GM12892 (cell line): ENCODE measurements at regions not wholly inside any gene's neighbourhood (a gene's known extent, or its start where the extent isn't known, plus 50 kb on each side); places are given as distances from the start of the nearest gene placed in this dataset.

Source experiments
- DNase-seq: peaks from one replicate; pipeline ENCODE4 v3.0.0; 2011; ENCODE audit not compliant: insufficient read length
- FAIRE-seq: peaks from 2 replicates; lab custom pipeline; 2011; peaks lifted over from hg19 to GRCh38; lab: Jason Lieb, UNC
- POLR2A ChIP-seq: IDR thresholded peaks from 2 replicates; pipeline ENCODE4 v1.6.1; 2011; ENCODE audit warnings: low read depth, low read length, control low read depth
- POLR2AphosphoS5 ChIP-seq: IDR thresholded peaks from 2 replicates; pipeline ENCODE4 v1.6.1; 2011; ENCODE audit warnings: low read depth, low read length, control low read depth
- TAF1 ChIP-seq: IDR thresholded peaks from 2 replicates; pipeline ENCODE4 v1.6.1; 2011; ENCODE audit warnings: low read depth, mild to moderate bottlenecking, control low read depth, low read length, borderline replicate concordance

DNA sequence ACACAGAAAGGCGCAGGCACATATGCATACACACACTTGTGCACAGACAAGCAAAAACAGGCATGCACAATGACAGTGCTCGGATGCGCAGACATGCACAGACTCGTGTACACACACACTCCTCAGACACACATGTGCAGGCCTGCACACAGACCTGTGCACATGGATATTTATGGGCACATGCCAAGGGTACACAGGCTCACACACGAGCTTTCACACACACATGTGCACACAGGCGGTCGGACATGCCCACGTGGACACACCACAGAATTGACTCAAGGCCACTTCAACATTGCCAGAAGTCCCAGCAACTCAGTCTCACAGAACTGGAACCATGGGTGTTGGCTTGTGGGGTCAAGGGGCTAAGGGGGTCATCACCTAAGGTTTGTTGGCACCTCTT lies 206.8 kb downstream of the URI1 start:
- FAIRE-seq, result no peak
- TF ChIP-seq POLR2A, result no peak
- TF ChIP-seq TAF1, result no peak
- TF ChIP-seq POLR2AphosphoS5, result no peak
- DNase-seq, result no peak

DNA sequence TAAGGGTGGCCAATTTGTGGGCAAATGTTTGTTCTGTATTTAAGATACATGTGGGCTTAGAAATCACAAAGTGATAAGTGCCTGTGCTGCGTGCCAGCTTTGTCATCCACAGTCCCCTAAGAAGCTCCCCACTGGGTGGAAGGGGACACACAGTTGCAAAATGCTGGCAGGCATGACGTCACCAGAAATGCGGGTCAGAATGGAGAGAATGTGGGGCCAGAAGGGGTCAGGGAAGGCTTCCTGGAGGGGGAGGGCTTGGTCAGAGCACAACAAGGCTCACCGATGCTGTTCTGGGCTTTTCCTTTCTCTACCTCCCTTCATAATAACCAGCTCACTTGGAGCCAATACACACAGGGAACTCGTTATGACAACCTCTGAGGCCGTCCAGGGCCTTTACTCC lies 207.3 kb downstream of the URI1 start:
- DNase-seq, result no peak
- FAIRE-seq, result no peak
- TF ChIP-seq POLR2AphosphoS5 (no peak), TAF1 (no peak), POLR2A (no peak)

DNA sequence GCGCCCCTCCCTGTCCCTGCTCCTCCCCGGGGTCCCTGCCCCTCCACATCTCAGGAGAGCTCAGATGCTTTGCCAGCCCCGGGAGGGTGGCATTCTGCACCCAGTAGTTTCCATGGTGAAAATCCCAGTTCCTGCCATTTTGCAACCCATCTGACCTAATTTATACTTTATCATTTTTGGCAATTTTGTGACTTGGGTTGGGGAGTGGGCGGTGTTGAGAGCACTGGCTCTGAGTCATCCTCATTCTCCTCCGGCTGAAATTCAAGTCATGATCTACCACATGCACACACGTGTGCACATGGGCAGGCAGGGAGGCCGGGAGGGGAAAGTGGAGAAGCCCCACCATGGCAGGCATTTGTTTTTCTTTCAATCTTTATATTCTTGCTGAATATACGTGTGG lies 208.6 kb downstream of the URI1 start:
- DNase-seq (no peak), FAIRE-seq (no peak)
- TF ChIP-seq POLR2A (no peak), TAF1 (no peak), POLR2AphosphoS5 (no peak)

DNA sequence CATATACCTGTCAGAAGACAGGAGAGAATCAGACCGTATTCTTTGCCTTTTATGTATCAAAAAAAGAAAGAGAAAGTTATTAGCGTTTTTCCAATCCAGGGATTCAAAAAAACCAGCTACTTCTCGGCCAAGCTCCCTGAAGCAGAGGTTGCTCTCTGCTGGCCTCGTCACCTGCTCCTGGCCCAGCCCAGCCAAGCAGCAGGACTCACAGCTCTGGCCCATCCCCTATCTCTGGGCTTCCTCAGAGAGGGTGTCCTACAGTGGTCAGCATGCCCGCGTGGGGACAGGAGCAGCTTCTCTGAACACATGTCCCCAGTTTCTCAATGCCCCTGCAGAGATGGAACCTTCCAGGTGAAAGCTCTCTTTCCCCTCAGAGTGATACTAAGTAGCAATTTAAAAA lies 209.0 kb downstream of the URI1 start:
- FAIRE-seq (no peak), DNase-seq (no peak)
- TF ChIP-seq POLR2A, result no peak
- no peak for TF ChIP-seq POLR2AphosphoS5
- no peak for TF ChIP-seq TAF1

DNA sequence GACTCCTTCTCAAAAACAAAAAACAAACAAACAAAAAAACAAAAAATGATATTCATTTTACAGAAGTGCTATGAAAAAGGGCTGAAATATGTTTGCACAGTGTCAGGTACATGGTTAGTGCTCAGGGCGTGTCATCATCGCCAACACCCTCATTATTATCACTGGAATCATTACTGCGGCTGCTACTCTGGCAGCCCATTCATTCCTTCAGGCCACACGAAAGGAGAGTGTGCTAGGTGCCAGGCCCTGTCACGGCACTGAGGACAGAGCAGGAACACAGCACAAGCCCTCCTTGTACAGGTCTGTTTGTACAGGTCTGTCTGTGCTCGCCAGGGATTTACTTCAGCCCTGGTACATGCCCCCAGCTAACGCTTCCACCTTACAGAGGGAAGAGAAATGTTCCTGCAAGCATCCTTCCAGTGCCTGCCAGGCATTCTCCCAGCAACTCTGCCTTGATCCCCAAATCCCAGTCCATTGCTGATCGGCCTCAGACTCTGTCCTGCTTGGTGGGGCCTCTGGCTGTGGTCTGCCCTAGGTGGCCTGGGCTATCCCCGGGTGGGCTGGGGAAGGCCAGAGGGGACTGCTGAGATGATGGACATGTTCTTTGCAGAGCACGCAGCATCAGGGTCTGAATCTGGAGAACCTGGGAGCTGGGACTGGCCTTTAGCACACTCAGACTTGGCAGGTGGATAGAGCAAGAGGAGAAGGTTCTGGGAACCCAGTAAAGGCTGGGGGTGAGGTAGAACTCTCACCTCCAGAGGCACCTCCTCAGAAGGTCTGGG lies 210.7 kb downstream of the URI1 start:
- FAIRE-seq (no peak), DNase-seq (no peak)
- TF ChIP-seq POLR2AphosphoS5 (no peak), TAF1 (no peak), POLR2A (no peak)

DNA sequence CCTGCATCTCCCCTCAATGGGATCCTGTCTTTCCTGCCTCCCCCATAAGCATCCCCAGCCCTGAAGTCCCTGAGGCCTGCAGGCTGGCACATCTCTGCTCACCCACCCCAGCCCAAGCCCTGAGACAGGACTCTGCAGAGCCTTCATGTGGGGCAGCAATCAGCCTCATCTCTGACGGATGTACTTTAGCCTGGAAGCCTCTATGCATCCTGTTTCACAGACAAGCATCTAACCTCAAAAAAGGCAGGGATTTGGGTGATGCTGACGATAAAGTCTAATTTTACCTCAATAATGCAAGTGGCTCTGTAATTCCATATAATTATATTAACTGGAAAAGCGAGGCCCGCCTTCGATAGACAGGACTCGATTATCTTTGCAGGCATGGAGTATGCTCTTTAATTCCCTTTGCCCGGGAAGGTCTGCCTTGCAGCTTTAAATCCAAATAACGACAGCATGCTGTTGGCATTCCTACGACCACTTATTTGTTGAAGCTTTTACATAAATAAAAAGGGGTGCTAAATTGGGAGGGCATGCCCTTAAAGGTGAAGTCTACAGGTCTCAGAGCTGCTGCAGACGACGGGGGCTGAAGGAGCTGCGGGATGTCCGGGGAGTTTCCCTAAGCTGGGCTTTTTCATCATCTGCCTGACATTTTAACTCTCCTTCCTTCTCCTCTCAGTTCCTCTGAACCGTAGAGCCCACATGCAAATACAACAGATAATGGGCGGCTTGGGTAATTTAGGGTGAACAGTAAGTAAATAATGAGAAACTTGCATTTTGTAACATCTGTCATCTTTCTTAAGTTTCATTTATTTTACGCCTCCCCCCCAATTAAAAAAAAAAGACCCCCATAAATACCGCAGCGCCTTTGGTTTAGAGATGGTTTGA lies 211.5 kb downstream of the URI1 start:
- DNase-seq, result peak; percentile 49
- no peak for TF ChIP-seq POLR2AphosphoS5
- TF ChIP-seq TAF1, result no peak
- TF ChIP-seq POLR2A, result no peak
- FAIRE-seq, result peak; percentile 50

DNA sequence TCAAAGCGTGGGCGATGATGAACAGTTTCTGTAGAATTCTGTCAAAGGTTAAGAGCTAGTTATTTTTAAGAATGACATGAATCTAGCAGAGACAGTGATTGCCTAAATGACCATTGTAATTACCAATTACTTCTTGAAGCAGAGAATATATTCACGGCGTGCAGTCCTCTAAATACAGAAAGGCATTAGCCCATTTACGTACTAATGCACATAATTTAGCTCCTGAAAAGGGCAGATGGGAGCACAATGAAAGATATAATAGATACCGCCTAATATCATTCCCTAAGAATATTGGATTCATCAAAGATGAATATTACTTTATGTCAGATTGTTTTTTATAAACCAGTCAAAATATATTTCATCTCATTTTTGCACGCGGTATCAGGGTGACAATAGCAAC lies 212.4 kb downstream of the URI1 start:
- FAIRE-seq (no peak), DNase-seq (no peak)
- no peak for TF ChIP-seq POLR2A
- TF ChIP-seq TAF1, result no peak
- no peak for TF ChIP-seq POLR2AphosphoS5

DNA sequence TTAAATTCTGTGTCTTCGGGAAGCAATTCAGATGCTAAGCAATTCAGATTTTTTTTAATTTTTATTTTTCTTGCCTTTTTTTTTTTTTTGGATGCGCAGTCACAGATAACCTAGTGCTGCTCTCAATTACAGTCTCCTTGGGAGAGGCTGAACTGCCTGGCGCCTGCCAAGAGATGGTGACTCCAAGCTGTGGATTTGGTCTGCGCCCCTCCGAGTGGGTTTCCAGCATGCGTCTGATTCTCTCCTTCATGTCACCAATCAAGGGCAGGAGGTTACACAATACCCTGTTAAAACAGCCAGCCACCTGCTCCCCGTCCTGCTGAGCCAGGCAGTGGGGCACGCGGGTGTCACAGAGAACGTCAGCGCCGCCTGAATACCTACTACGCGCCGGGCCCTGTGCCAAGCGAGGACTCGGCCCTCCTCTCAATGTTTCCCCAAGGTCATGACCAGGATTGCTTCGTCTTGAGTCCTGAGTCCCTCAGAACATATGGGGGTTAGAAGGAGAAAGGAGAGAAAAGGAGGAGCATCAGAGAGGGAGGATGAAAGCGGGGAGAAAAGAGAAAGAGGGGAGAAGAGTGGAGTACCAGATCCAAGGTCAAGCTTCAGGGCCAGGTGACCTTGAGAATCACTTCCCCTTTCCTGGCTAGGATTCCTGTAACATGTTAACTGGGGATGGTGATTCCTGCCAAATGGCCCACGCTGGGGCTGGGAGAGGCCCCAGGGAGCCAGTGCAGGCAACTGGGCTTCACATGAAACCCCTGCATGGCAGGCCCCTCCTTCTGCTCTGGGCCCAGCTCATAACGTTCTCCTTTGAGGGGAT lies 213.6 kb downstream of the URI1 start:
- FAIRE-seq (no peak), DNase-seq (no peak)
- TF ChIP-seq TAF1 (no peak), POLR2A (no peak), POLR2AphosphoS5 (no peak)

DNA sequence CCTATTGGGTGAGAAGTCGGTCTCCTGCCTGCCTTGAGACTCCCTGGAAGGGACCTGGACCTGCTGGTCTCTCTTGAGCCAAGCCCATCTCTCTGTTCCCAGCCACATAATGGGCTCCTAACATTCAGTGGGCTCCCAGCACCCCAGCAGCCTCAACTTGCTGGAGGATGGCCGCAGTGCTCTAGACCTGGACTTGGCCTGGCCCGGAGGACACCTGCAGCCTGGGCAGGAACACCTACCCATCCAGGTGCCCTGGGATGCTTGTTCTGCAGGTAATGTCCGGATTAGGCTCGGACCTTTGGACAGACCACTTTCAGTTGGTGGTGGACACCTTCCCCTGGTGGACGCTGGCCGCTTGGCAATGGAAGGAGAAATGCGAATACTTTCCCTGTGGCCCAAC lies 214.6 kb downstream of the URI1 start:
- no peak for TF ChIP-seq POLR2AphosphoS5
- TF ChIP-seq TAF1, result no peak
- TF ChIP-seq POLR2A, result no peak
- FAIRE-seq (no peak), DNase-seq (no peak)

DNA sequence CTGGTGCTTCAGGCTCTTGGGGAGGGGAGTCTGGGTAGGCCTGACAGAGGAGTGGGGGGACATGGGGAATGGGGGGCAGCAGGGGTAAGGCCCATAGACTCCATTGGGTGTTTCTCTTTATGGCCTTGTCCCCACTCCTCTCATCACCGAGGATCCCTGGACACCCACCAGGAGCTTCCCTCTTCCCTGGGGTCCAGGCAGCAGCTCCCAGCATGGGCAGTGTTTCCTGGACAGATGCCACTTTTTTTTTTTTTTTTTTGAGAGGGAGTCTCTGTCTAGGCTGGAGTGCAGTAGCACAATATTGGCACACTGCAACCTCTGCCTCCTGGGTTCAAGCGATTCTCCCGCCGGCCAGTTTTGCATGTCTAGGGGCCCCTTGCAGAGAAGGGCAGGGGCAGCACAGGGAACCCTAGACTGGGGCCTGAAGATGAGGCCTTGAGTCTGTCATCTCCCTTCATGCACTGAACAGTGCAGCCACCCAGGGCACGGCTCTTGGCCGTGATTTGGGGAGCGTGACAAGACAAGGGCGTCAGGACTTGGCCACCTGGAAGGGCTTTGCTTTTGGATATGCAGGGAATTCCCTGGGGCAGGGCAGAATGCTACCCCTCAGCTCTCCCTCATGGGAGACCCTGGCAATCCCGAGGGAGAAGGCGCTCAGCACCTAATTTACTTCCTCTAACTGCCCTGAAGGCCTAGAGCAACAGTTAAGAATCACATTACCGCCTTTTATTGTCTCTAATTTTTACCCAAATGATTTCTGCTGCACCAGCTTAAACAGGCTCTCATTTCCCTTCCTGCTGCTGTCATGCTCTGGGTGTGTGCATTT lies 213.9 kb upstream of the ZNF536 start:
- DNase-seq, result no peak
- no peak for TF ChIP-seq POLR2AphosphoS5
- TF ChIP-seq POLR2A, result no peak
- no peak for TF ChIP-seq TAF1
- FAIRE-seq, result no peak

DNA sequence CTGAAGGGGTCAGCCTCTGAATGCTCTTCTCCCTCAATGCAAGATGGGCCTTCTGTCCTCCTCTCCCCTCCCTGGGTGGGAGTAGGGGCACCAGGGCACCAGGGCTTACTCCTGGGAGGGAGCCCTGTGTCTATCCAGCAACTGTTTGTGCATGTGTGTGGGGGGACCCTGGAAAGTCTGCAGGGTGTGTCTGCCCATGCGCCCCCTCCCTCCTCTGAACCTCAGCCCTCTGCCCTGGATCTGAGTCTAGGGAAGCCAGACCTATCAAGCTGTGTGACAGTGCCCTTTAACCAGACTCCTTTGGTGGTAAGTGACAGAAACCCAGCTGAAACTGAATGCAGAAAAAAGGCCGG lies 213.3 kb upstream of the ZNF536 start:
- no peak for TF ChIP-seq POLR2A
- TF ChIP-seq POLR2AphosphoS5, result no peak
- TF ChIP-seq TAF1, result no peak
- FAIRE-seq (no peak), DNase-seq (no peak)
